Gastroesophageal sphincter (tissue), 3 donors: ENCODE measurements at regions not wholly inside any gene's neighbourhood (a gene's known extent, or its start where the extent isn't known, plus 50 kb on each side); places are given as distances from the start of the nearest gene placed in this dataset.

Experiments
- CTCF ChIP-seq, 4 experiments: fragments of 200-600 bp in 2 of 4; fragments of 450-650 bp in 2 of 4; sonication (generic) in 1 of 4; IDR thresholded peaks; one replicate each; pipeline ENCODE4 v1.5.1; 2017 to 2019; ENCODE audit warnings: antibody characterized with exemption in 4 of 4, mild to moderate bottlenecking in 2 of 4, moderate library complexity in 2 of 4
- POLR2AphosphoS5 ChIP-seq: sonication (generic); formaldehyde crosslinking; IDR thresholded peaks from one replicate; pipeline ENCODE4 v1.6.1; 2017; ENCODE audit warnings: antibody characterized with exemption

GRCh38 chr6:93017213-93017612 is 402.1 kb downstream of the EPHA7 start:
- no peak for TF ChIP-seq CTCF (IDR thresholded peaks at IDR 0.05)
- no peak for TF ChIP-seq POLR2AphosphoS5
